NCI-H2081 (cell line): ENCODE measurements at regions not wholly inside any gene's neighbourhood (a gene's known extent, or its start where the extent isn't known, plus 50 kb on each side); places are given as distances from the start of the nearest gene placed in this dataset.

Experiments
- DNase-seq, 2 experiments: peaks; one replicate each; lab custom pipeline; 2025; lab: John Stamatoyannopoulos, UW

DNA sequence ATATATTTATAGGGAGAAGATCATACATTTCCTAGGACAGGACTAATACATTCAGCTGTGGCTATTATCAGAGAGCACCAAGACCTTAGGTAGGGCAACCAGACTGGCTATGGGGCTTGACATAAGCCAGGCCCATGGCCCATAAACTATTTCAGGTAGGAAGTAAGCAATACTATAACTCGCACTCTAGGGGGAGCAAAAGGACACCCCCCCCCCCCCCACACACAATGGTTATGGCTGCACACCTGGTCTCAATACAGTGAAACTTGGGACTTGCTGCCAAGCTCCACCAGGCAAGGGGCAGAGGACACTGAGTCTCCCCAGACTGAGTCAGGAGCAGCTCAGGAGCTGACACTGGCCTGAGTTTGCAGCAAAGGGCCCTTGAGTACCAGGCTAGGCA, 348.9 kb upstream of the ASIC2 start:
- DNase-seq = no peak

DNA sequence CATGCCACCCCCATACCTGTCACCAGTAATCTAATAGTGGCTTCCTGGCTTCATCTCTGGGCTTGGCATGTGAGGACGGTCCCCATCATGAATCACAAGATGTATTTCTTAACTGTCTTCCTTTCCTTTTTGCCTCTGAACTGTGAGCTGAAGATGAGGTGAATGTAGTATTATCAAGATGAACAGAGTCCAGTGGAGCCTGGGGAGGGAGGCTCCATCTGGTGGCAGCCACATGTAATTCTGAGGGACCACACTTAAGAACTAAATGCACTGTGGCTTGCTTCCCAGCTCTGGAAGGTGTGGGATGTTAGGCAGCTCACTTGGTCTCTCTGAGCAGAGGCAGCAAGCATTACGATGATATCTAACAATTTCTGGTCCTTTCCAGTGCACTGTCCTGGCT, 354.9 kb upstream of the ASIC2 start:
- DNase-seq = no peak

DNA sequence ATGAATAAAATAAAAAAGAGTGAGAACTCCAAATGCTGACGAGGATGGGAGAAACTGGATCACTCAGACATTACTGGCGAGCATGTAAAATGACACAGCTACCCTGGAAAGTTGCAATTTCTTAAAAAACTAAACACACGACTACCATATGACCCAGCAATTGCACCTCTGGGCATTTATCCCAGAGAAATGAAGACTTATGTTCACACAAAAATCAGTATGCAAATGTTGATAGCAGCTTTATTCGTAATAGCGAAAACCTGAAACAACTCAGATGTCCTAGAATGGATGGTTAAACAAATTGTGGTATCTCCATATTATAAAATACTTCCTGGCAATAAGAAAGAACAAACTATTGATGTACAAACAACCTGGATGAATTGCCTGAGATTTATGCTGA, 357.2 kb upstream of the ASIC2 start:
- no peak for DNase-seq

- DNase-seq = no peak
Measured at GRCh38 chr17:33651686-33652085, 358.6 kb upstream of the ASIC2 start.

GRCh38 chr17:33652731-33653398, 359.8 kb upstream of the ASIC2 start:
- no peak for DNase-seq

- no peak for DNase-seq
Measured at GRCh38 chr17:33653399-33653788, 360.3 kb upstream of the ASIC2 start.

GRCh38 chr17:33657181-33657580, 364.1 kb upstream of the ASIC2 start:
- no peak for DNase-seq

GRCh38 chr17:33661975-33662374, 368.9 kb upstream of the ASIC2 start:
- no peak for DNase-seq

DNA sequence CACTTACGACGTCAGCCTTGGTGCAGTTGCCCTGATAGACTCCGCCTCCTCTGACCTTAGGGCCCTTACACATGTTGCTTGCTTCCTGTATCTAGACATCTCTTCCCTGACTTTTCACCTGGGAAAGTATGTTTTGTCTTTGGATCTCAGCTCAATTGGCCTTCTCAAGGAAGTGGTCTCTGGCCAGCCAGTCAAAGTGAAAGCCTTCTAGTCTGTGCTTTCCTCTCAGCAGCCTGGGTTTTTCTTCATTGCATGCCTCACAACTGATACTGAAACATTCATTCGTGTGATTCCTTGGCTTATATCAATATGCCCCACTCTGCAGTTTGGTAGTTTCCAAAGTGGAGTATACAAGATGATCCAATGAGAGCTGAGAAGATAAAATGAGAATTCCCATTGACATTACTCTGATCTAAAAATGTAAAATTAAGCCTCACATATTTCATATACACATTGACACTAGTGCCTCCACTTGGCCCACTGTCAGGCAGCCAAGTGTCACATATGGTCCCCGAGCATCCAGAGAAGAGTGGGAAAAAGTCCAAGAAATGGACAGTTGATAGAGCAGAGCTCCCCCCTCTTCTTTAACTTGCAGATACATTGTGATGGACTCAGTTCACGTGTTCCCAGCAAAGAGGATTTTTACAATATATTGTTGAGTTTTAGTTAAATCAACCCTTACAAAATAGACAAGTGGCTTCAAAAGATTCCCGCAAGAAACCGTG, 371.2 kb upstream of the ASIC2 start:
- DNase-seq = no peak

- no peak for DNase-seq
Measured at GRCh38 chr17:33667052-33667509, 374.0 kb upstream of the ASIC2 start.

DNA sequence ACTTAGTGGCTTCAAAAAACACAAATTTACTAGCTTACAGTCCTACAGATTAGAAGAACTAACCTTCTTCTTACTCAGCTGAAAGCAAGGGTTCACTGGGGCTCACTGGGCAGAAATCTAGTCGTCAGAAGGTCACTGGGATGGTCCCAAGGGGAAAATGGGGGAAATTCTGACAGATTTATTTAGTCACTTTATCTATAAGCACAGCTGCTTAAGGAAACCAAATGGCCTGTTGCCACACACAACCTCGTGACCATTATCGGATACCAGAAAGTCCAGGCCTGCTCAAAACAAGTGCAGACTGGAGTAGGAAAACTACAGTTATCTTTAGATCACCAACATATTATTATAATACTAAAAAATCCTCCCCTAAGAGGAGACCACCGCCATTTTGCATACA, 374.6 kb upstream of the ASIC2 start:
- no peak for DNase-seq

DNA sequence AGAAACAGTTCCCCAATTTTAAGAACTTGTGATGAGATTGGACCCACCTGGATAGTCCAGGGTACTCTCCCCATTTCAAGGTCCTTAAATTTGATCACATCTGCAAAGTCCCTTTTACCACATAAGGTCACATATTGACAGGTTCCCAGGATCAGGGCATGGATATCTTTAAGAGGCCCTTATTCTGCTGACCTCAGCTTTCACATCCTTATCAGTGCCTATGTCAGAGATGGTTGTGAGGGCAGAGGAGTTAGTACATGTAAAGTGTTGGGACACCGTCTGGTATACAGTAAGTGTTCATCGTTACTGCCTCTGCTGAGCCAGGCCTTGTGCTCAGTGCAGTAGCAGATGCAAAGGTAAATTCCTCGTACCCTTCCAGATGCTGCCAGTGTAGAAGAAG, 375.4 kb upstream of the ASIC2 start:
- no peak for DNase-seq

DNA sequence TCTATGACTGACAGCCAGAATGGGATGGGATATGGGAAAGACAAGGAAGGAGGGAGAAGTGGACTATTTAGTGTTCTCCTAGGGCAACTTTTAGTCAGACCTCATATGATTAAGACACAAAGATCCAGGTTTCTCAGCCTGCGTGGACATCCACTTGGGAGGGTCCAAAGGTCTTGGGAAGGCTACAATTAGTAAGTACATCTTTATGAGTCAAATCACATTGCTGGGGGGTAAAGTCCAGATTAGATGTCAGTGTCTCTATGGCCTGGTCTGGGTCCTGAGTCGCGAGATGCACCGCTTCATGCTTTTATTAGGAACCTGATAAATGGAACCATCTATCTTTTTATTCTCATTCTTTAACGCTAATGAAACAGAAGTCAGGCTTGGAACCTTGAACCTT, 378.4 kb upstream of the ASIC2 start:
- no peak for DNase-seq

- peak; percentile 4 to 56 for DNase-seq
Measured at GRCh38 chr17:33674685-33675084, 381.6 kb upstream of the ASIC2 start.

DNA sequence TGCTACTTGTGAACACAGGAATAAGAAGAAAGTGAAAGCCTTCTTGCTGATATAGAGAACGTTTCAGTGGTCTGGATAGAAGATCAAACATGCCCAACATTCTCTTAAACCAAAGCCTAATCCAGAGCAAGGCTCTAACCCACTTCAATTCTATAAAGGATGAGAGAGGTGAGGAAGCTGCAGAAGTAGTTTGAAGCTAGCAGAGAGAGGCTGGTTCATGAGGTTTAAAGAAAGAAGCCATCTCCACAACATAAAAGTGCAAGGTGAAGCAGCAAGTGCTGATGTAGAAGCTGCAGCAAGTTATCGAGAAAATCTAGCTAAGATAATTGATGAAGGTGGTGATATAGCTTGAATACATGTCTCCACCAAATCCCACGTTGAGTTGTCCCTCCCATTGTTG, 383.3 kb upstream of the ASIC2 start:
- no peak for DNase-seq

DNA sequence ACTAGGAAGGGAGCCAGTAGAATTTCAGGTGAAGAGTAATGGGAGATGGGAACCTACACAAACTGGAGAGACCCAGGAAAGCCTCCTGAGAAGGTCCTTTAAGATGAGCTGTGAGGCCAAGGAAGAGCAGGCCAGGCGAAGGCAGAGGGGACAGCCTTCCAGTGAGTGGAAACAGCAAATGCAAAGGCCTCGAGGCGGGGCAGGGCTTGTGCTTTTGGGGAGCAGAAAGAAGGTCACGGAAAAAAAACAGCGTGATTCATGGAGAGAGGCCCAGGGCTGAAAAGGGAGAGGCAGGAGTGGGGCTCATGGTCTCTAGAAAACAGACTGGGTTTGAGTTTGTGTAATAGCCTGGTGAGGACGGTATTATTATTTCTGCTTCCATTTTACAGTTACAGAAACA, 386.5 kb upstream of the ASIC2 start:
- no peak for DNase-seq

- no peak for DNase-seq
Measured at GRCh38 chr17:33680472-33680871, 387.4 kb upstream of the ASIC2 start.

GRCh38 chr17:33682599-33682998, 389.5 kb upstream of the ASIC2 start:
- DNase-seq = no peak

GRCh38 chr17:33684735-33685134, 391.6 kb upstream of the ASIC2 start:
- no peak for DNase-seq

- no peak for DNase-seq
Measured at GRCh38 chr17:33686171-33686570, 393.1 kb upstream of the ASIC2 start.

DNA sequence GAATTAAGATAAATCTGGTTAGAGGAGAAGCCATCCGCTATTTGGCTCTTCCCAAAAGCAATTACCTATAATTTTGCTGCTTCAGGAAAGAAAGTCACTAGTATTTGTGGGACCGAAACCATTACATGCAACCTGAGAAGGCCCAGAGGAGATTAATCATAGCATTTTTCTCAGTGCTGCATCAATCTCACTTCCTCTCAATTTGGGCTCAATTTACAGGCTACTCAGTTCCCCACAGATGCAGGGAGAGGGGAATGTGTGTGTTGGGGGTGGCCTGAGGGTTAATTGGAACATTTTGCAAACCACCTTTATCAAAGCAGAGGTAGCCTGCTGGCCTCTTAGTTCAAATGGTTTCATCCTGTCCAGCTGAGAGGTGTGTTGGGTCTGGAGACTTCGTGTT, 394.7 kb upstream of the ASIC2 start:
- no peak for DNase-seq

DNA sequence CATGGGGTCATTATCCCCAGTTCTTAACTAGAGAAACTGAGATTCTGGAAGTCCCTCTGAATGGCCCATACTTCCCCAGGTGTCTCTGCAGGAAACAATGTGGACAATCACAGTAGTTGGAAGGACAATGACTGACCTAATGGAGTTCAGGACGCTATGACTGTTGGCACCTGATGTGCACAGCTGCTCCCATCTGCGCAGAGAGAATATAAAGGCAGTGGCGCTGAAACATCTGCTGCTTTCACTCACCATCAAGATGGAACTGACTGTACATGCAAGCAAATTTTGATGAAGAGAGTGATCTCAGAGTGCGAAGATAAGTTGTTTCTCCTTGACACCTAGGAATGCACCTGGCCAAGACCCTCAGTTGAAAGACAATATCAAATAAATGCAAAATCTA, 395.7 kb upstream of the ASIC2 start:
- no peak for DNase-seq

GRCh38 chr17:33689725-33690124, 396.6 kb upstream of the ASIC2 start:
- DNase-seq = no peak

GRCh38 chr17:33695431-33695830, 402.3 kb upstream of the ASIC2 start:
- DNase-seq = no peak
